GM19023 (cell line): ENCODE measurements at regions not wholly inside any gene's neighbourhood (a gene's known extent, or its start where the extent isn't known, plus 50 kb on each side); places are given as distances from the start of the nearest gene placed in this dataset.

Experiments
- ATAC-seq: cut with Tn5 transposase; IDR thresholded peaks from one replicate; pipeline ENCODE4 v1.9.1; 2021; ENCODE audit warnings: mild to moderate bottlenecking, moderate library complexity; ENCODE audit not compliant: unreplicated experiment

DNA sequence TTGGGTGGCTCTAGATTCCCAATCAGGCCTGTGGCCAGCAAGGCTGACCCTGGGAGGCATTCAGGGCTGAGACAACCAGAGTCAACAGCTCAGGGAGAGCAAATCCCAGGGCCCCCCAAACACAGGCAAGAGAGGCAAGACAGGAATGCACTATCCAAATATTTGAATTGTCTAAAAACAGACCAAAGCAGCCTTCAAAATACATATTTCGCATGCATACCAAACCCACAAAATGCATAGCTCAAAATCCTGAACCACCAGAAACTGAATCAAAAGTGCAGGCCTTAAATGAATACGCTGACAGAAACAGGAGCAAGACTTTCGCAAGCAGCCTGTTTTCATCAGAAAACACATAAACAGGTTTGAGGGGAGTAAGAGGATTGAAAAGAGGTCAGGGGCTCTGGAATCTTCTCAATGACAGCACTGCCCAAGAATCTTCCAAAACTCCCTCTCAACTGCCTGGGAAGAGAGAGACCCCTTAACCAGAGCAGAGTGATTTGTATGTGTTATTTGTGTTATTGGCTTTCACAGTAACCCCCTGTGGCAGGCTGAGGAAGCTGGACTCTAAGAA is 213.6 kb upstream of the CDH5 start:
- ATAC-seq = no peak

DNA sequence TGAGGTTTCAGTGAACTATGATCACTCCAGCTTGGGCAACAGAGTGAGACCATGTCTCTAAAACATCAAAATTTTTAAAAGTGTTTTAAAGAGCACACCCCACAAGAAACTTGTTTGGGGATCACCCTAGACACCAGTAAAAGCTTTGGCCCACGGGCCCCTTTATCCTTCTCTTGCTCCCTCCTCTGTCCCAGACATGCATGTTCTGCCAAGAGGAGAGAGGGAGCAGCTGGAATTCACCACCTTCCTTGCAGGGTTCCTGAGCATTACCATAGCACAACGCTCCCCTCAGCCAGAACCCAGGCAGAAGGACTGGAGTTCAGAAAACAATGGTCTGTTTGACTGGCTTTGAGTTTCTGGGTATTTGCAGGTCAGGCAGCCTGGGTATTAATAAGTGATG is 214.3 kb upstream of the CDH5 start:
- ATAC-seq = no peak

DNA sequence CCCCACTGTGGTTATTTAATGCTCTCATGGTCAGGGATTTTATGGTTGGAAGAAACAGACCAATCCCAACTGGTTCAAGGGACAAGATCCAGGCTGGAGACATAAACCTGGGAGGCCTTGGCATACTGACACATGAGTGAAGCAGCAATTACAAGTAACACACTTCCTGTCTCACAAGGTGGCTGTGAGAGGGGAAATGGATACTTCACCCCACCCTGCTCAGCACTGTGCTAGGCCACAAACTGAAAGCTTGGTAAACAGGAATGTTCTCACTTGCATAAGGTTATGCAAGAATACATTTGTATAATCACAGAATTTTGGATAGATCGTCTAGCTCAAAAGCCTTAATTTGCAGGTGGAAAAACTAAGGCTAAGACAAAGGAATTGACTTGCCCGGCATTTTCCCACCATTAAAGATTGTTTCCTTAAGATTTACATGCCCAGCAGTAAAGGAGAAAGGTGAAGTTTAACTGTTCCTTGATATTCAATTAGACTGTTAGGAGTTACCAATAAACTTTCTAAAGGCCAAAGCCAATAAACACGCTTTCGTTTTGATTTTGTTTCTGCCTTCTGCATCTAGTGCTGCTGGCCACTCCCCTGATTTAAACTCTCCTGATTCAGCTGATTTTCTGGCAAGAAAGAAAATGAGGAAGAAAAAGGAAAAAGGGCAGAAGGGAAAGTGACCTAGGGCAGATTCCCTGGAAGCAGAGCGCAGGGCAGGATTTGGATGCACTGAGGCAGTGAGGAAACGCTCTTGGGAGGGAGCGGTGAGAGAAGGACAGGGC is 215.6 kb upstream of the CDH5 start:
- no peak for ATAC-seq

- no peak for ATAC-seq
Observed at GRCh38 chr16:66147291-66147690, 219.2 kb upstream of the CDH5 start.

- ATAC-seq = no peak
Observed at GRCh38 chr16:66146798-66147197, 219.7 kb upstream of the CDH5 start.

GRCh38 chr16:66144641-66145040 is 221.8 kb upstream of the CDH5 start:
- ATAC-seq = no peak

GRCh38 chr16:66143415-66143814 is 223.1 kb upstream of the CDH5 start:
- ATAC-seq = no peak

DNA sequence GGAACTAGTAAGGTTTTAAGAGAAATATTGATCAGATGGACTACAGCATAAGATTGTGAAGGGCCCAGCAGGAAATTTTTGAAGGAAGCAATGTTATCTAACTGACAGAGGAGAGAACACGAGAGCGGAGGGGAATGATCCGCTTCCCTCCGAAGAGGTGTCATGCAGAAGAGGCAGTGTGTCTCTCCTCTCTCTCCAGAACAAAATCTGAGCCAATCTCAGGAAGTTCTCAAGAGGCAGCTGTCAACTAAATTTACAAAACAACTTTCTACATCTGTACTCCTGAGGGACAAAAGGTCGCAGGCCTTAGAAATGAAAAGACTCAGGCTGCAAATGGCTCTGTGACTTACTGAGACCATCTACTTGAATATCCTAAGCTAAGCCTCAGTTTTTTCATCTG is 224.6 kb upstream of the CDH5 start:
- no peak for ATAC-seq

DNA sequence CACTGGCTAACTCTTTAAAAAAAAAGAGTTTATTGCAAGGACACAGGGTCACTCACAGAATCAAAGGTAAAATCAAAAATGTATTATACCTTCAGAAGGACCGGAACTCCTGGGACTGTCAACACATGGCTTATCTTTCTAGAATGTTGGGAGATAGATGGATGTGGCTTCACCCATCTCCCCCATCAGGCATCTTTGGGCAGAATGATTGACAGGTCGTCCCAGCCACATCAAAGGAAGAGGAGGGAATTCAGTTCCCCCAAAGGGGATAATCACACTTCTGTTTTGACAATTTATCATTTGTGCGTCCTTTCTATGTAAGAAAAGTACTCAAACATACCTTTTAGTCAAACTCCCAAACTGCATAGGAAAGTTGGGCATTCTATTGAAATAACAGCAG is 228.6 kb upstream of the CDH5 start:
- no peak for ATAC-seq

DNA sequence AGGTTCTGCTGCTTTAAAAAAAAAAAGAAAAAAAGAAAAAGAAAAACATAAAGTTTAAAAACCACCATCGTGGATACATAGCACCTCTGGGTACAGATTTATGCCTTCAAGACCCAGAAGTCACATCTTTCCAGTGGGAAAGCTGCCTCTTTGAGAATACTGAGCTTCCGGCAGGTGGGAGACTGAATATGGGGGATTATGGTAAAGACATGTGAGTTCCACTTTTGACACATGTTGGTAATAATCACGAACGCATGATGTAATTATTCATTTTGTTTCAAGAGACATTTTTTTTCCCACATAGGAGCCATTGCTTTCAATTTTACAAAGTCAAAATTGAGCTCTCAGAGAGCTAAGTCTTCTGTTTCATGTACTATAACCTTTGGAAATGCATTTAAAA is 229.7 kb upstream of the CDH5 start:
- ATAC-seq = no peak

- no peak for ATAC-seq
Observed at GRCh38 chr16:66135838-66136237, 230.7 kb upstream of the CDH5 start.

- no peak for ATAC-seq
Observed at GRCh38 chr16:66135421-66135831, 231.1 kb upstream of the CDH5 start.

GRCh38 chr16:66134875-66135274 is 231.6 kb upstream of the CDH5 start:
- ATAC-seq = no peak

DNA sequence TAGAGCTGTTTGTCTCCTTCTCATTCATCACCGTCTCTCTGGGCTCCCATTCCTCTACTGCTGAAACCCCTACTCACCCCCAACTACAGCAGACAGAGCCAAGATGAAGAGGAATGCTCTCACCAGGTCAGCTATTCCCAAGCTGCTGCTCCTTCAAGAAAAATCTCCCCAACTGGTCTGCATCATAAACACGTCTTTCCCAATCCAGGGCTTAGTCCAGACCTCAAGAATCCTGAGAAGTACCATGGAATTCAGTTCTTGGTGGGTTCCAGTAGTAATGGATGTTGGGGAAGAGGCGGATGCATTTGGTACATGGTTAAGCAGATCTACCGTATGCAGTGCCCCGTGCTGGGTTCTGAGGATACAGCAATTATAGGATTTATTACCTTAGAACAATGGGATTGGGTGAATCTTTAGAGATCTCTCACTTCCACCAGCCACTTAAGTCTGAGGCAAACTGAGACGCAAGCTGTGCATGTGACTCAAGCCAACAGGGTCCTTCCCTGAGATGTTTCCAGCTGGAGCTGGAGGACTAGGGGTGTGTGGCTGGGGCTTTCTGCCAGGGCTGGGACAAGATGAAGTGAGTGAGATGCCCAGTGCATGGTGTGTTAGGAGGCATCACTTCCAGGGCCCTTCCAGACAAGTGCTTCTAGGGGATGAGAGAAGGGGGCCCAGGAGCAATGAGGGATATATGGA is 232.7 kb upstream of the CDH5 start:
- ATAC-seq = no peak

GRCh38 chr16:66131895-66132294 is 234.6 kb upstream of the CDH5 start:
- no peak for ATAC-seq

- ATAC-seq = no peak
Observed at GRCh38 chr16:66131156-66131807, 235.2 kb upstream of the CDH5 start.

DNA sequence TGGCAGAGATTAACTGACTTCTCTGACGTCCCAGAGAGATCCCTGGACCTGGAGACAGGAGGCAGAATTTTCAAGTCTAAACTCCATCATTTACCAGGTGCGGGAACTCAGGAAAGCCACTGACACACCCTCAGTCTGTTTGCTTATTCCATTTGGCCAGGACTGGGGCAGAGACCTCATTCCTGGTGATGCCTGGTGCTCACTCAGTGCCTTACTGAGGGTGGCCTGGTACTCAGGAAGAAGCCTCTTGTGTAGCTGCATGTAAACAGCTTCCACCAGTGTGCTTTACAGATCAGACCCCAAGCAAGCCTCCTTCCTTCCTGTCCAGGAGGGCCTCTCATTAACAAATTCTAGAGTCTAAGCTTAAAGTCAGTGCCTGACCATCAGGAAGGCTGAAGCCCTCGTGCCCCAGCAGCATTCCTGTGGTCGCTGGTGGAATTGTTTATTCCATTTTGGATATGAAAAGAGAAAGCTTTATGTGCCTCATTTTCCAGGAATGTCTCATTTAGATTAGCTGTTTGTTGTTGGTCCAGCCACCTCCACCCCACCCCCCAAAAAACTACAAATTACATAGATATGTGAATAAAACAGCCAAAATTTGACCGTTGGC is 236.1 kb upstream of the CDH5 start:
- no peak for ATAC-seq

DNA sequence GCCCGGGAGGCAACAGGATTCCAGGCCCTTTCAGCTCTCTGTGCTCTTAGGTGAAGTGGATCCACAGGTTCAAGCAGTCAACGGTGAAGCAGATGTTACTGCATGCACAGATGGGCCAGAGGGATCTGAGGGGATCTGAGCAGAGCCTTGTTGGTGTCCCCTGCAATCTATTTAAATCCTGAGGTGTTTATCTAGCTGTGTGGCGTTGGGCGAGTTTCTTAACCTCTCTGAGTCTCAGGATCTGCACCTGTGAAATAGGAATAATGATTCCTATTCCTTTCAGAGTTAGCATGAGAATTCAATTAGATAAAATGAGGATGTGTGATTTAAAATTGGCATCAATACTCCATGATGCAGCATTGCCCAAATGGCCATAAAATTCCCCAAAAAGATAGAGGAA is 237.3 kb upstream of the CDH5 start:
- ATAC-seq = no peak

GRCh38 chr16:66128371-66128770 is 238.1 kb upstream of the CDH5 start:
- no peak for ATAC-seq

GRCh38 chr16:66127459-66128370 is 238.8 kb upstream of the CDH5 start:
- ATAC-seq = no peak
